H1 (cell line): ENCODE measurements at regions not wholly inside any gene's neighbourhood (a gene's known extent, or its start where the extent isn't known, plus 50 kb on each side); places are given as distances from the start of the nearest gene placed in this dataset.

ENCODE experiments used
- CBX8 ChIP-seq: fragments of 300-800, 300-1000 bp; sonication (generic); IDR thresholded peaks from 2 replicates; pipeline ENCODE4 v1.7.1; 2016; ENCODE audit warnings: low read depth, low read length, borderline replicate concordance
- CHD7 ChIP-seq: fragments of 300-600 bp; sonication (generic); IDR thresholded peaks from 2 replicates; pipeline ENCODE4 v1.7.1; 2012; ENCODE audit warnings: low read length, moderate library complexity, mild to moderate bottlenecking, inconsistent platforms; ENCODE audit not compliant: insufficient replicate concordance
- E2F6 ChIP-seq: IDR thresholded peaks from 2 replicates; pipeline ENCODE4 v1.6.1; 2012; ENCODE audit warnings: inconsistent platforms
- FOSL1 ChIP-seq: IDR thresholded peaks from 2 replicates; pipeline ENCODE4 v1.6.1; 2011; ENCODE audit warnings: mild to moderate bottlenecking, low read depth, low read length, moderate library complexity; ENCODE audit not compliant: insufficient read depth
- MAX ChIP-seq: IDR thresholded peaks from 2 replicates; pipeline ENCODE4 v1.6.1; 2012; ENCODE audit warnings: inconsistent platforms
- POLR2A ChIP-seq, 2 experiments: IDR thresholded peaks; 1 replicate in 1 of 2; 2 replicates in 1 of 2; pipeline ENCODE4 v1.6.1; 2011; ENCODE audit warnings: low read depth in 2 of 2, low read length in 2 of 2, mild to moderate bottlenecking in 2 of 2; ENCODE audit errors: control extremely low read depth in 1 of 2
- SIX5 ChIP-seq: IDR thresholded peaks from 2 replicates; pipeline ENCODE4 v1.6.1; 2011; ENCODE audit warnings: mild to moderate bottlenecking, low read depth, low read length
- SP4 ChIP-seq: IDR thresholded peaks from 2 replicates; pipeline ENCODE4 v1.6.1; 2012; ENCODE audit warnings: low read length, inconsistent platforms
- SRF ChIP-seq: IDR thresholded peaks from 2 replicates; pipeline ENCODE4 v1.6.1; 2011; ENCODE audit warnings: mild to moderate bottlenecking, low read depth, low read length, moderate library complexity
- SUZ12 ChIP-seq: fragments of 200-600 bp; sonication (generic); IDR thresholded peaks from 2 replicates; pipeline ENCODE4 v1.6.1; 2012; ENCODE audit warnings: mild to moderate bottlenecking, inconsistent platforms, low read length, moderate library complexity, mixed read lengths

- TF ChIP-seq CHD7 (no peak), FOSL1 (no peak), SRF (no peak), SUZ12 (no peak), CBX8 (no peak), POLR2A (IDR thresholded peaks at IDR 0.05; ENCODE audit: control extremely low read depth in 1 of 2, low read depth in 2 of 2, low read length in 2 of 2) (no peak), MAX (no peak), SIX5 (no peak), E2F6 (no peak), SP4 (no peak)
Observed at GRCh38 chr5:167743695-167744464, 547.6 kb upstream of the WWC1 start (continued).
